ENCODE measurements at regions not wholly inside any gene's neighbourhood (a gene's known extent, or its start where the extent isn't known, plus 50 kb on each side); places are given as distances from the start of the nearest gene placed in this dataset.
A peak's percentile ranks its signal among the peaks of the same experiment; 100 is the strongest.

- no peak for DNase-seq (ENCODE audit: low read depth)
These were observed 279.8 kb downstream of the IKZF2 start for GRCh38 chr2:212871597-212871996.

- no peak for DNase-seq (ENCODE audit: low read depth)
These were observed 287.2 kb downstream of the IKZF2 start for GRCh38 chr2:212864186-212864585.

- peak; percentile 66 for DNase-seq (ENCODE audit: low read depth)
These were observed 288.2 kb downstream of the IKZF2 start for GRCh38 chr2:212863185-212863588.

- peak; percentile 37 for DNase-seq (ENCODE audit: low read depth)
These were observed 292.9 kb downstream of the IKZF2 start for GRCh38 chr2:212858496-212858895.

GRCh38 chr2:212854771-212855170 is 296.6 kb downstream of the IKZF2 start:
- DNase-seq (ENCODE audit: low read depth) = no peak

- DNase-seq (ENCODE audit: low read depth) = no peak
These were observed 297.3 kb downstream of the IKZF2 start for GRCh38 chr2:212854116-212854515.

- peak; percentile 11 for DNase-seq (ENCODE audit: low read depth)
These were observed 305.5 kb downstream of the IKZF2 start for GRCh38 chr2:212845941-212846340.

GRCh38 chr2:212843409-212844199 is 305.0 kb upstream of the ERBB4 start:
- peak; percentile 90 for DNase-seq (ENCODE audit: low read depth)

GRCh38 chr2:212842544-212843185 is 304.1 kb upstream of the ERBB4 start:
- DNase-seq (ENCODE audit: low read depth) = peak; percentile 41

- no peak for DNase-seq (ENCODE audit: low read depth)
These were observed 302.9 kb upstream of the ERBB4 start for GRCh38 chr2:212841460-212841859.

GRCh38 chr2:212832211-212833195 is 293.9 kb upstream of the ERBB4 start:
- no peak for DNase-seq (ENCODE audit: low read depth)

GRCh38 chr2:212831671-212832199 is 293.1 kb upstream of the ERBB4 start:
- no peak for DNase-seq (ENCODE audit: low read depth)

- no peak for DNase-seq (ENCODE audit: low read depth)
These were observed 277.7 kb upstream of the ERBB4 start for GRCh38 chr2:212816267-212816666.

- no peak for DNase-seq (ENCODE audit: low read depth)
These were observed 276.9 kb upstream of the ERBB4 start for GRCh38 chr2:212815453-212815852.

GRCh38 chr2:212814941-212815340 is 276.3 kb upstream of the ERBB4 start:
- DNase-seq (ENCODE audit: low read depth) = no peak

GRCh38 chr2:212811921-212812320 is 273.3 kb upstream of the ERBB4 start:
- no peak for DNase-seq (ENCODE audit: low read depth)

- DNase-seq (ENCODE audit: low read depth) = no peak
These were observed 272.6 kb upstream of the ERBB4 start for GRCh38 chr2:212811036-212811805.

GRCh38 chr2:212797484-212798205 is 259.0 kb upstream of the ERBB4 start:
- no peak for DNase-seq (ENCODE audit: low read depth)

- no peak for DNase-seq (ENCODE audit: low read depth)
These were observed 255.9 kb upstream of the ERBB4 start for GRCh38 chr2:212794471-212794870.

GRCh38 chr2:212791569-212791968 is 253.0 kb upstream of the ERBB4 start:
- DNase-seq (ENCODE audit: low read depth) = no peak

All from HT1080 (cell line).